OCI-LY3 (cell line): ENCODE measurements at regions not wholly inside any gene's neighbourhood (a gene's known extent, or its start where the extent isn't known, plus 50 kb on each side); places are given as distances from the start of the nearest gene placed in this dataset.

Experiments
- H2AFZ ChIP-seq: fragments of 200-600, 300-600 bp; shearing (Covaris generic); 2 replicates; pipeline ENCODE4 v1.6.0; 2014; ENCODE audit warnings: antibody characterized with exemption, low read depth, low read length
- H3K27ac ChIP-seq: fragments of 200-600, 300-600 bp; sonication (generic); 2 replicates; pipeline ENCODE4 v1.5.1; 2014; ENCODE audit warnings: mild to moderate bottlenecking, low read length, moderate library complexity, mixed read lengths
- H3K27me3 ChIP-seq: fragments of 200-600, 300-600 bp; sonication (generic); 2 replicates; pipeline ENCODE4 v1.6.1; 2014; ENCODE audit warnings: low read depth, low read length, mixed read lengths
- H3K36me3 ChIP-seq: fragments of 200-600, 300-600 bp; sonication (generic); replicated peaks from 2 replicates; pipeline ENCODE3; 2014; ENCODE audit warnings: low read depth, low read length, mixed read lengths
- H3K4me1 ChIP-seq: fragments of 300-600, 200-600 bp; sonication (generic); 2 replicates; pipeline ENCODE4 v1.6.1; 2014; ENCODE audit warnings: low read length, mixed read lengths
- H3K4me2 ChIP-seq: fragments of 200-600, 300-600 bp; sonication (generic); 2 replicates; pipeline ENCODE4 v1.6.1; 2014; ENCODE audit warnings: low read length, mixed read lengths
- H3K4me3 ChIP-seq: fragments of 300-600, 200-600 bp; sonication (generic); 2 replicates; pipeline ENCODE4 v1.5.1; 2014; ENCODE audit warnings: antibody characterized with exemption, mild to moderate bottlenecking, low read length, moderate library complexity
- H3K79me2 ChIP-seq: fragments of 300-600, 200-600 bp; shearing (Covaris generic); 2 replicates; pipeline ENCODE4 v1.6.1; 2014; ENCODE audit warnings: mild to moderate bottlenecking, low read length, mixed read lengths
- H3K9ac ChIP-seq: fragments of 300-600, 200-600 bp; shearing (Covaris generic); 2 replicates; pipeline ENCODE4 v1.6.0; 2014; ENCODE audit warnings: mild to moderate bottlenecking, low read length, moderate library complexity
- H3K9me3 ChIP-seq: fragments of 200-600, 300-600 bp; shearing (Covaris generic); 2 replicates; pipeline ENCODE4 v1.6.1; 2014; ENCODE audit warnings: low read length, mixed read lengths; ENCODE audit not compliant: insufficient read depth
- H4K20me1 ChIP-seq: fragments of 200-600, 300-600 bp; sonication (generic); 2 replicates; pipeline ENCODE4 v1.6.1; 2016; ENCODE audit warnings: low read length, mixed read lengths; ENCODE audit not compliant: insufficient read depth
- EZH2phosphoT487 ChIP-seq: fragments of 200-600 bp; shearing (Covaris generic); IDR thresholded peaks from 2 replicates; pipeline ENCODE4 v1.6.1; 2018; ENCODE audit warnings: antibody characterized with exemption, mixed run types, low read depth
- TF ChIP-seq, protein P1 (sequence below): fragments of 200-600, 300-600 bp; sonication (generic); IDR thresholded peaks from 2 replicates; pipeline ENCODE4 v1.5.1; 2014; ENCODE audit warnings: antibody characterized with exemption, low read length, low read depth

DNA sequence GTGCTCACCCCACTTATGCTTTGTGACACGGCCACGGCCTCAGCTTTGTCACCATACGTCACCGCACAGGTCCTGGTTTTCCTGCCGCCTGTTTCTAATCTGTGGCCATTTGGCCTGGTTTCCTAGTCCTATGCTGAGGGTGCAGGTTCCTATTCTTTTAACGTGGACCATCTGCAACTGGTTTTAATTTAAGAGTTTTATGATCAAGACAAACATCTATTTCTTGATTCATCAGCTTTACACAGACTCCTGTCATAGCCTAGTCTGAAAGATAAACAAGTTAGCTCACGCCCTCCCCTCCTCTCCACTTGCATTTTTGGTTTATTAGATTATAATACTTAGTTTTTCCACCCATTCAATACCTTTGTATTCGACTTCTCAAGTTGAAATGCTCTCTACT is 97.5 kb upstream of the RPS6KA2 start:
- no peak overlapping the region for H3K27ac ChIP-seq
- H3K9me3 ChIP-seq: no peaks in the 10 kb centered on the region
- H3K4me1 ChIP-seq: no peaks in the 10 kb centered on the region
- no peaks in the 10 kb centered on the region for H4K20me1 ChIP-seq
- H3K4me2 ChIP-seq: no peak overlapping the region
- H3K4me3 ChIP-seq: no peak overlapping the region
- H3K9ac ChIP-seq: no peak overlapping the region
- no peaks in the 10 kb centered on the region for H3K79me2 ChIP-seq
- peaks cover 4% of the 10 kb centered on the region; the same call in 1 of the 2 replicates for H3K27me3 ChIP-seq
- H2AFZ ChIP-seq: no peak overlapping the region
- TF ChIP-seq, protein P1, sequence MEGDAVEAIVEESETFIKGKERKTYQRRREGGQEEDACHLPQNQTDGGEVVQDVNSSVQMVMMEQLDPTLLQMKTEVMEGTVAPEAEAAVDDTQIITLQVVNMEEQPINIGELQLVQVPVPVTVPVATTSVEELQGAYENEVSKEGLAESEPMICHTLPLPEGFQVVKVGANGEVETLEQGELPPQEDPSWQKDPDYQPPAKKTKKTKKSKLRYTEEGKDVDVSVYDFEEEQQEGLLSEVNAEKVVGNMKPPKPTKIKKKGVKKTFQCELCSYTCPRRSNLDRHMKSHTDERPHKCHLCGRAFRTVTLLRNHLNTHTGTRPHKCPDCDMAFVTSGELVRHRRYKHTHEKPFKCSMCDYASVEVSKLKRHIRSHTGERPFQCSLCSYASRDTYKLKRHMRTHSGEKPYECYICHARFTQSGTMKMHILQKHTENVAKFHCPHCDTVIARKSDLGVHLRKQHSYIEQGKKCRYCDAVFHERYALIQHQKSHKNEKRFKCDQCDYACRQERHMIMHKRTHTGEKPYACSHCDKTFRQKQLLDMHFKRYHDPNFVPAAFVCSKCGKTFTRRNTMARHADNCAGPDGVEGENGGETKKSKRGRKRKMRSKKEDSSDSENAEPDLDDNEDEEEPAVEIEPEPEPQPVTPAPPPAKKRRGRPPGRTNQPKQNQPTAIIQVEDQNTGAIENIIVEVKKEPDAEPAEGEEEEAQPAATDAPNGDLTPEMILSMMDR: no peak
- no peak for TF ChIP-seq EZH2phosphoT487
- H3K36me3 ChIP-seq: no peaks in the 10 kb centered on the region

DNA sequence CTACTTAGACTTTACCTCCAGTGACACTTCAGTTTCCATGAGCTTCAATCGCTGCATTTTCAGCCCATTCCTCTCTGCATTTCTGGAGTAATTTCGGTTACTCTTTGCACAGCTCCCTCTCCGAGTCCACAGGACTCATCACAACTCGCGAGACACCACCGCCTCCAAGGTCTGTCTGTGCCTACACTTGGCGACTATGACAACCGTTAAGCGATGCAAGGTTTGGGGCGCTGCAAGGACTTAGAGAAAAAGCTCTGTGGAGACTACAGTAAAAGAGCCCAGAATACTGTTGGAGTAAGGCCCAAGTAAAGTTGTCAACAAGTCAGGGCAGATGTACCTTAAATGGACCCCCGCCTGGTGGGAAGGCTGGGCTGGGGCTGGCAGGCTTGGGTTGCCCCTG is 95.7 kb upstream of the RPS6KA2 start:
- Histone ChIP-seq H3K4me1 (no peaks in the 10 kb centered on the region), H3K27ac (no peak overlapping the region), H3K9ac (no peak overlapping the region), H3K36me3 (no peaks in the 10 kb centered on the region), H3K79me2 (no peaks in the 10 kb centered on the region), H3K4me3 (no peak overlapping the region), H3K9me3 (no peaks in the 10 kb centered on the region), H2AFZ (no peak overlapping the region), H4K20me1 (no peaks in the 10 kb centered on the region), H3K27me3 (no peaks in the 10 kb centered on the region), H3K4me2 (no peak overlapping the region)
- TF ChIP-seq EZH2phosphoT487: no peak
- TF ChIP-seq, protein P1: no peak

DNA sequence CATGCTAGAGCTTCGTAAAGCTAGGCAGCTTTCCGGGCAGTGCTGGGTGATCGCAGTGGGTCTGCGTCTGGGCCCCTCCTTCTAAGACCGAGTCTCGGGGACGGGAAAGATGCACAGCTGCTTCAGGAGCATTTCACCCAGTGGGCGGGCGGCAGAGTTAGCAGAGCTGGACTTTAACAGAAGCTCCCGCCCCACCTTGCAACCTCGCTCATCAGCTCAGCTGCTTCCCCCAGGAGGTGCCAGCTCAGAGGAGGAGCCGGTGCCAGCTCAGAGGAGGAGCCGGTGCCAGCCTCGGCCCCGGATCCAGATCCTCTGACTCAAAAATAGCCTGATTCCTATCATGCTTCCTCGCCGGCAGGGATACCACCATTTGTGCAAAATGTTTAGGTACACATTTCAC is 94.5 kb upstream of the RPS6KA2 start:
- Histone ChIP-seq H3K27ac (no peak overlapping the region), H3K4me1 (no peaks in the 10 kb centered on the region), H3K36me3 (no peaks in the 10 kb centered on the region), H3K27me3 (no peaks in the 10 kb centered on the region), H3K79me2 (no peaks in the 10 kb centered on the region), H3K4me2 (no peak overlapping the region), H3K9me3 (no peaks in the 10 kb centered on the region), H2AFZ (no peak overlapping the region), H3K4me3 (no peak overlapping the region), H3K9ac (no peak overlapping the region), H4K20me1 (no peaks in the 10 kb centered on the region)
- no peak for TF ChIP-seq EZH2phosphoT487
- TF ChIP-seq, protein P1: no peak

DNA sequence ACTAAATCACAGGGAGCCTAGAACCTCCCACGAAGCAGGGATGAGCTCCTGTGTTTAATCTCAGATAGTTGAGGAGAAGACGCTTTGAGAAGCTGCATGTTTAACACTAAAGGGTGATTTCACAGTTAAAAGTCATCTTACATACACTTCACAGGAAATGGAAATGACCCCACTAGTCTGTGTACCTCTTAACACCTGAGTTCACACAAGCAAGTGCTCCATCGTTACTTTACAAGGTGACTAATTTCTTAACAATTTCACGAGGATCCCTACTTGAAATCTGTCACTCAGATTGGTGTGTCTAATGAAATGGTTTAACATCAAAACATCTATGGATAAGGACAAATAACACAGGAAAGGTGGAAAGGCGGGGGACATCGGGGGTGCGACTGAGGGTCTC is 93.8 kb upstream of the RPS6KA2 start:
- Histone ChIP-seq H4K20me1 (no peaks in the 10 kb centered on the region), H3K27ac (no peak overlapping the region), H3K4me2 (no peak overlapping the region), H3K4me3 (no peak overlapping the region), H3K36me3 (no peaks in the 10 kb centered on the region), H3K79me2 (no peaks in the 10 kb centered on the region), H3K9ac (no peak overlapping the region), H3K9me3 (no peaks in the 10 kb centered on the region), H3K27me3 (no peaks in the 10 kb centered on the region), H2AFZ (no peak overlapping the region), H3K4me1 (no peaks in the 10 kb centered on the region)
- TF ChIP-seq EZH2phosphoT487: no peak
- TF ChIP-seq, protein P1: no peak
